Mucosa of gallbladder (tissue), 1 donor: ENCODE measurements at regions not wholly inside any gene's neighbourhood (a gene's known extent, or its start where the extent isn't known, plus 50 kb on each side); places are given as distances from the start of the nearest gene placed in this dataset.

Source experiments
- DNase-seq: peaks from one replicate; pipeline ENCODE4 v3.0.0-alpha.2; 2020; ENCODE audit warnings: low spot score
- donor health status: DM: no; HTN: no; CAD: no.

DNA sequence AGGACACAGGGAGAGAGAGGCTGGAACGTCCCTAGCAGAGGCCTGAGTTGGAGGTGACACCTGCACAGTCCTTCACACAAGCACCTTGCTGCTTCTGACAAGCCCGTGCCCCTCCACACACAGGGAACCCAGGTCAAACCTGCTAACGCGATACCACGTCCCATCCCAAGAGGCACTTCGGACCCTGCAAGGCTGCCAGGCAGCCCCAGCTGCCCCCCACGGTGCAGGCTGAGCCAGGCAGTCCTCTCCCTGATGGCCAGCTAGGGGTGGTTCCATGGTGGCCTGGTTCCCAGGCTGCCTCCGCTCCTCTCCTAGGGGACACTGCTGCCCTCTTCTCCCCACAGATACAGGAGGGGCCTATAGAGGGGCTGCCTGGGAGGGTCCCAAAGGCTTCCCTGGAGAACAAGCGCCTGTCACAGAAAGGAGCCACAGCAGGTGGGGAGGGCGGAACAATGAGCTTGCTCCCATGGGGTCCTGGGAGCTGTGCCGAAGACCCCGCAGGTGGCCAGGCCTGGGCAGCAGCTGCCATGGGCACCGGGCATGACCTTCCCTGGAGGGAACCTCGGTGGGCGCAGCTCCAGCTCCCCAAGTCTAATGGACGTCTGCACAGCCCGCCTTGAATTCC, 434.2 kb upstream of the MYT1L start:
- DNase-seq, result no peak

- DNase-seq, result no peak
These were observed 433.7 kb upstream of the MYT1L start for GRCh38 chr2:2764739-2765138.

DNA sequence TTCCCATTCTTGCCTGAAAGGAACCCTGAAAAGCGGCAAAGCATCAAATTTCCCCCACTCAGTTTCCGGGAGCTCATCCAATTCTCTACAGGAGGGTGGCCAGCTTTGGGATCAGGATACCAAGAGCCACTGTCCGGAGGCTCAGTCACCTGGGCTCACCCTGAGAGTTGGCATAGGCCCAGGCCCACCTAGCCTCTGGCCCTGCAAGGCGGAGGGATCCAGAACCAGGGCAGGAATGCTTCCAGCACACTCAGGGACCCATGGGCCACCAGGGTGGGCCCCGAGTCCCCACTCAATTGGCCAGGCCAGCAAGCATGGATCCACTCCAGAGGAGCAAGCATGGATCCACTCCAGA, 432.9 kb upstream of the MYT1L start:
- DNase-seq, result no peak

GRCh38 chr2:2763351-2764000, 432.4 kb upstream of the MYT1L start:
- DNase-seq, result no peak

GRCh38 chr2:2762913-2763312, 431.8 kb upstream of the MYT1L start:
- no peak for DNase-seq

- DNase-seq, result no peak
These were observed 431.3 kb upstream of the MYT1L start for GRCh38 chr2:2762166-2762908.

- no peak for DNase-seq
These were observed 427.8 kb upstream of the MYT1L start for GRCh38 chr2:2758793-2759367.

- DNase-seq, result no peak
These were observed 426.7 kb upstream of the MYT1L start for GRCh38 chr2:2757764-2758163.

DNA sequence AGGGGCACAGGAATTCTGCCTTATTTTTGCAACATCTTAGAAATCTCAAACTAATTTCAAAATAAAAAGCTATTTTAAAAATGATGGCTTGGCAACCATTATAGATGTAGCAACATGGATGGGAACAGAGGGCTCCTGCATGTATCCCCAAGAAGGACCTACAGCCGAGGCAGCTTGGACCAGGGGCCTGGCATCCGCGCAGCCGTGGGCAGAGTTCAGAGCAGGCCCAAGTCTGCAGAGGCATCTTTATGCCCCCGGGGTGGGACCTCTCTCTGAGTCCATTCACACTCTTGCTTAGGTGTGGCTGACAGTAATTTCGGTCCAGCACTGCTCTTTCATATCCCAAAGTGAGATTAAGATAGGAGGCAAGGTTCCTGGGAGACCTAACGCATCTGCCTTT, 425.8 kb upstream of the MYT1L start:
- DNase-seq, result no peak

GRCh38 chr2:2755990-2756389, 424.9 kb upstream of the MYT1L start:
- no peak for DNase-seq

DNA sequence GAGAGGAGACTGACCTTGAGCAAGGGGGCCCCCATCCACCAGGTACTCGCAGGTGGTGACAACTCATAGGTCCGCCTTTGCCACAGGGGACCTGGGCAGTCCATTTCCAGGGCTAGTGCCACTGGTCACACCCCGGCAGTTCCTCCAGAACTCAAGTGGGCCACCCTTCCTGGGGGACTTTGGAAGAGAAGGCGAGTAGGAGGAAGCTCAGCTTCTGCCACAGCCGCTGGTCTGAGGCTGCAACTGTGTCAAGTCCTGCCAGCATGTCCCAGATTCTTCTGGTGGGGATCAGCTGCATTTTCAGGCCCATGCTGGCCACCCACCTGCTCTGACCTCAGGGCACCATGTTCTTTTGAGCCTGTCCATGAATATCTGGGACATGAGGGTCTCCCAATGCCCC, 423.9 kb upstream of the MYT1L start:
- DNase-seq, result no peak

DNA sequence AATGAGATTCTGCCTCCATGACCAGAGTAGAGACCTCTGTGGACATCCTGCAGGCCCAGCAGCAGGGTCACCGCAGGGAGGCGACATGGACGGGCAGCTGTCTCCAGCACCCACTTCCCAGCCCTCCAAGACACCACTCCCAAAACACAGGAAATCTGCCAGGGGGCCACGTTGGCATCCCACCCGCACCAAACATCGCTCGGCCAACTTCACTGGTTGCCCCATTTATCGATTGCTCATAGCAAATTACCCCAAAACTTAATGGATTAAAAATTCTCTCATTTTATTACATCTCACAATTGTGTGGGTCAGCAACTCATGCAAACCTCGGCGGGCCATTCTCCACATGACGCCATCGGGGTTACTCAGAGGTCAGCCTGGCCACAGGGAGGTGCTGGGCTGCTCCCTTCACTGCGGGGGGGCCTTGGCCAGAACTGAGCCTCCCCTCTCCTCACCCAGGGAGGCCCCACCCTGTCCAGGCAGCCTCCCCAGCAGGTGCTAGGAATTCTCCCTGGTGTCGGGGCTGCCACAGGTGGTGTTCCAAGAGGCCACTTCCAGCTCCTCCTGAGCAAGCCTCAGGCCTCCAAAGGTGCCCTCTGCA, 420.7 kb upstream of the MYT1L start:
- no peak for DNase-seq

- DNase-seq, result no peak
These were observed 420.0 kb upstream of the MYT1L start for GRCh38 chr2:2750867-2751714.

DNA sequence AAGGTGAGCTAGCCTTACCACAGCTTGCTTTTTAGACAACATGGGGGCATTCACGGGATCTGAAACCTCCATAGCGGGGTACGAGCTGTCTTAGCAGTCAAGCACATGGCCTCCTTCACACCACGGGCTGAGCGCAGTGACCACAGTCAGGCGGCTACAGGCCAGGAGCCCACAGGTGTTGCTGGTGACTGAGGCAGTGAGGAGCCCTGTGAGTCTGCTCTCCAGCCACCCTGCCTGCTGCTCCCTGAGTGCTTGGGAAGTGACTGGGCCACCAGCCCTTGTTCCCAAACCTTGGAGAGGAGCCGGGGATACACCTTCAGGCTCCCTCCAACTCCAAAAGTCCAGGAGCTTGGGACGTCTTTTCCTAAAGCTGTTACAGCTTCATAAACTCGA, 418.1 kb upstream of the MYT1L start:
- no peak for DNase-seq

GRCh38 chr2:2748399-2749205, 417.5 kb upstream of the MYT1L start:
- DNase-seq, result no peak

DNA sequence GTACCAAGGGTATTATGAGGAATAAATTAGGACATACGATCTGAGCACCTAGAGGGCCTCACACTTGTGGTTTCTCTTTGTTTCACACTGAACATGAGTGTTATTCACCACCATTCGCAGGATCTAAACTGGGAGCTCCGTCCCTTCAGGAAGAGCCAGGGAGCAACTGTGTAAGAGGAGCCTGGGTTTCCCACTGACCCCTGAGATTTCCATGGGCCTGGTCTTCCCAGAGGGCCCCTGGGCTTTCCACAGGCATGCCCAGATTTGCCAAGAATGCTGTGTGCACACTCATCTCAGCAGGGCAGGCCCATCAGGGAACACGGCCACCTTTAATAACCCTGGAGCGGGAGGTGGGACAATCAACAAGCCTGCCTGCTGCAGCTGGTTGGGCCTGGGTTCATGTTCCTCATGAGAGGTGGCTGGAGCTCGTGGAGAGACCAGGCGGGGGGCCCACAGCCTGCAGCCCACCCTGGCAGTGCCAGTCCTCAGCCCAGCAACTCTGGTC, 416.8 kb upstream of the MYT1L start:
- no peak for DNase-seq

- DNase-seq, result no peak
These were observed 415.7 kb upstream of the MYT1L start for GRCh38 chr2:2746731-2747130.

DNA sequence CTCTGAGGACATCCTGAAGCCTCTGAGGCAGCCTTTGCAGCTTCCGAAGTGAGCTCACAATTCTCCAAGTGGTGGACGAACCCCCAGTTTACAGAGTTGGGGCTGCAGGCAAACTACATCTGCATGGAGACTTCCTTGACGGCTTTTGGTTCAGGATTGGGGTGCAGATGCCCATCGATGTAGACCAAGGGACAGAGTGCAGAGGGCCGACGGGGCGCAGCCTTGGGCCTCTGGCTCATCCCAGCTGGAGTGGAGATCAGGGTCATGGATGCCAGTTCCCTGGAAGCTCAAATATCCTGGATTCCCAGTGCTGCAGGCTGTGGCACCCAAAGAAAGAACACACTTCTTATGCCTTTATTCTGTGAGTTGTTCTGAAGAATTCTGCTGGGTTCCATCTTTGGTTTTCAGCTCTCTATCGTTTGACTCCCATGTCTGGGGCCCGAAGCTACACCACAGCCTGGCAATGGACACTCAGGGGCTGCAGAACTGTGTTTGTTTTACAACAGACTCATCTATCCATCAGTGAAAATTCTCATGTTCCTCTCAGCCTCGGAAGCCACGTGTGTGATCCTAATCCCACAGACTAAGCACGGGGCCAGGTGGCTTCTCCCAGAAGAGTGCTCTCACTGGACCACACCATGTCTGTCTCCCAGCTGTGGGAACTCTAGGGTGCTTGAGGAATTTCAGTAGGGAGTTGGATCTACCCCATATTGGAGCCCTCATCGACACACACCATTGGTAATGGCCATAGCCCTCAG, 414.1 kb upstream of the MYT1L start:
- no peak for DNase-seq

GRCh38 chr2:2744107-2744506, 413.0 kb upstream of the MYT1L start:
- no peak for DNase-seq

DNA sequence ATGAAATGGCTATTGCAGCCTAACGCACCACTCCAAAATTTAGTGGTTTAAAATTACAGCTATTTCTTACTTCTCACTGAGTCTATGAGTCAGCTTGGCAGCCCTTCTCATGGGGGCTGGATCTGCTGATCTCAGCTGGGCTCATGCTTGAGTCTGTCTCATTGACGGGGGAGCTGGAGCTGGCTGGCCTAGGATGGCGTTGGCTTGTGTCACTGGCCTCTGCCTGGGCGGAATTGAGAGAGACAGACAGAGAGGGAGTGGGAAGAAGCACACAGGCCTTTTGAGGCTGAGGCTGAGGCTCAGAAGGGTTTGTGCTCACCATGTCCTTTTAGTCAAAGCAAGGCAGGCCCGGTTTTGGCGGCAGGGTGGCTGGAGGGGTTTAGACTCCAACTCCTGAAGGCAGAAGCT, 412.1 kb upstream of the MYT1L start:
- peak; percentile 47 for DNase-seq
